ENCODE measurements at regions not wholly inside any gene's neighbourhood (a gene's known extent, or its start where the extent isn't known, plus 50 kb on each side); places are given as distances from the start of the nearest gene placed in this dataset.

DNA sequence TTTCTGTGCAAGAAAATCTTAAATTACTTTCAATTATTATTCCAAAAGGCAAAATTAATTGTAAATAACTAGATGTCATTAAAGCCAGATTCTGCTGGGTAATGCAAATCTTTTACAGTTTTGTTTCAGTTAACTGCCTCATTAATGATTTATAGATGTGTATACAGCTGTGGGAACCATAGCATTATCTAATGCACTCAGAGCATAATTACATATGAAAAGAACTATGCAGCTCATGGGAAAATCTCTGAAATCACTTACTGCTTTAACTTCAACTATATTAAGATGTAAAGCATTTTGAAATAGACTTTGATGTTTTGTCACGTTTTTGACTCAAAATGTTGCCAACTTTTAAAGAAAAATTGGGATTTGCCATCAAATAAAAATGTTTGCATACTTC lies 630.3 kb upstream of the KLHL4 start:
- POLR2A ChIA-PET: no interaction called here
- Histone ChIP-seq H3K9me3 (ENCODE audit: low read length) (no peaks in the 10 kb centered on the region), H3K27ac (ENCODE audit: low read depth, low read length) (no peak overlapping the region), H3K4me3 (ENCODE audit: low read length) (no peak overlapping the region), H3K4me1 (ENCODE audit: insufficient read depth, low read length) (no peaks in the 10 kb centered on the region), H3K27me3 (ENCODE audit: insufficient read depth, low read length, poor library complexity, severe bottlenecking) (no peaks in the 10 kb centered on the region), H3K36me3 (ENCODE audit: insufficient read depth, low read length) (no peaks in the 10 kb centered on the region)
- Mint-ChIP-seq H3K4me1 (no peaks in the 10 kb centered on the region), H3K27me3 (peaks cover 0 to 3% of the 10 kb centered on the region in 2 donors), H3K9me3 (peaks cover 0 to 5% (median 0%) of the 10 kb centered on the region in 5 donors), H3K27ac (no peak overlapping the region), H3K4me3 (no peak overlapping the region), H3K36me3 (no peaks in the 10 kb centered on the region)
- CTCF ChIA-PET: no interaction called here
- no peak for DNase-seq

DNA sequence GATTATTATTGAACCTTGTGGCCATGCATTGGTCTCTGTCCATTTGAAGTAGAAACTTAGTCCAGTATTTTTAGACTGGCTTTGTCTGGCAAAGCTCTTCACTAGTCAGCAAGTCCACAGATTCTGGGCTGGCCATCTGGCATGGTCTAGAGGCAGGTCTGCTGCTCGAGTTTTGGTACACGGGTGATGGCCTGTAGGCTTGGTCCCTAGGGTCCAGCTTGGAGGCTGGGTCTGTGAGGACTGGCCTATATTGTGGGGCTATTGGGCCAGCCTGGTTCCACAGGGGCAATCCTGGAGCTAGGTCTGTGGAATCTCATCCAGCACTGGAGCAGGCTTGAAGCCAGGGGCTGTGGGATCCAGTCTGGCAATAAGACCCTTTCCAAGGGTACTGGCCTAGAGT lies 607.6 kb upstream of the KLHL4 start:
- H3K9me3 Mint-ChIP-seq: peaks cover 0 to 5% (median 2%) of the 10 kb centered on the region in 5 donors
- Histone ChIP-seq H3K27me3 (ENCODE audit: insufficient read depth, low read length, poor library complexity, severe bottlenecking) (no peaks in the 10 kb centered on the region), H3K36me3 (ENCODE audit: insufficient read depth, low read length) (no peaks in the 10 kb centered on the region), H3K4me3 (ENCODE audit: low read length) (no peak overlapping the region), H3K27ac (ENCODE audit: low read depth, low read length) (no peak overlapping the region), H3K4me1 (ENCODE audit: insufficient read depth, low read length) (no peaks in the 10 kb centered on the region), H3K9me3 (ENCODE audit: low read length) (no peaks in the 10 kb centered on the region)
- no peaks in the 10 kb centered on the region for H3K4me1 Mint-ChIP-seq
- CTCF ChIA-PET: no interaction called here
- peaks cover 0 to 3% of the 10 kb centered on the region in 2 donors for H3K27me3 Mint-ChIP-seq
- DNase-seq: no peak
- POLR2A ChIA-PET: no interaction called here
- H3K36me3 Mint-ChIP-seq: no peaks in the 10 kb centered on the region
- no peak overlapping the region for H3K4me3 Mint-ChIP-seq
- H3K27ac Mint-ChIP-seq: no peak overlapping the region

DNA sequence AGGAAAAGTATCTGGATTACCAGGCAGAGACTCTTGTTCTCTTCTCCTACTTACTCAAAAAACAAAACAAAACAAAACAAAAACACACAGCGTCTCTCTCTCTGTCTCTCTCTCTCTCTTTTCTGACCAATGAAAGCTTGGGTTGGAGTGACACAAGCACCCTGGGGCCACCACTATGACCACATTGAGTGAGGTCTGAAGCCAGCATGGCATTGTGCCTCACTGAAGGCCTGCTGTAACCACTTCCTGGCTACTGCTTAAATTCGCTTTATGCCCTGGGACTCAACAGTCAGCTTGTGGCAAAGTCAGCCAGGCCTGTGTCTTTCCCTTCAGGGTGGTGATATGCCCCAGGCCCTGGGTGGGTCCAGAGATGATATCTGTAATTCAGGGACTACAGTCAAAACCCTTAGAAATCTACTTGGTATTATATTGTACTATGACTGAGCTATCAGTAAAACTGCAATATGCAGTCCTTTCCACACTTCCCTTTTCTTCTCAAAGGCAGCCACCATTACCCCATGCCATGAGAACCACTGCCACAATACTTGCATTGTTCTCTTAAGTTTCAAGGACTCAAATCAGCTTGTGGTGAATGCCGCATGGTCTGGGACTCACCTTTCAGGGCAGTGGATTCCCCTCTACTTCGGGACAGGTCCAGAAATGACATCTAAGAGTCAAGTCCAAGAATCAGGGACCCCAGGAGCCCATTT lies 606.8 kb upstream of the KLHL4 start:
- Histone ChIP-seq H3K9me3 (ENCODE audit: low read length) (no peaks in the 10 kb centered on the region), H3K4me1 (ENCODE audit: insufficient read depth, low read length) (no peaks in the 10 kb centered on the region), H3K36me3 (ENCODE audit: insufficient read depth, low read length) (no peaks in the 10 kb centered on the region), H3K27ac (ENCODE audit: low read depth, low read length) (no peak overlapping the region), H3K4me3 (ENCODE audit: low read length) (no peak overlapping the region), H3K27me3 (ENCODE audit: insufficient read depth, low read length, poor library complexity, severe bottlenecking) (no peaks in the 10 kb centered on the region)
- H3K4me3 Mint-ChIP-seq: no peak overlapping the region
- no peak overlapping the region for H3K27ac Mint-ChIP-seq
- POLR2A ChIA-PET: no interaction called here
- peaks cover 0 to 5% (median 2%) of the 10 kb centered on the region in 5 donors for H3K9me3 Mint-ChIP-seq
- CTCF ChIA-PET: no interaction called here
- H3K36me3 Mint-ChIP-seq: no peaks in the 10 kb centered on the region
- DNase-seq: no peak
- H3K27me3 Mint-ChIP-seq: peaks cover 0 to 3% of the 10 kb centered on the region in 2 donors
- no peaks in the 10 kb centered on the region for H3K4me1 Mint-ChIP-seq

DNA sequence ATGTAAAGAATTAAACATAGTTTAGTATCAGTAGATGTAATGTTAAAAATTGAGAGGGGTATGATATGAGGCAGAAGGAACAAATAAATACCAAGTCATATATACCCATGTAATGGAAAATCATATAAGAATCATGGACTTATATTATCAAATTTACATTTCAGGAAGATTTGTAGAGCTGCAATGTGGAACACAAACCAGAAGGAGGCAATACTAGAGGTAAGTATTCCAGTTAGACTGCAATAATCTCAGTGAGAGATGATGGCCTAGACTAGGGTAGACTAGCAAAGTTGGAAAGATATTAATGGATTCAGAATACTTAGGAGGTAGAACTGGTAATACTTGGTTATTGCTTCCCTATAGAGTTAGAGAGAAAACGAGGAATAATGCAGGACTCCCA lies 603.0 kb upstream of the KLHL4 start:
- Mint-ChIP-seq H3K9me3 (peaks cover 0 to 3% (median 0%) of the 10 kb centered on the region in 5 donors), H3K27me3 (peaks cover 0 to 2% of the 10 kb centered on the region in 2 donors), H3K36me3 (no peaks in the 10 kb centered on the region), H3K4me3 (no peak overlapping the region), H3K4me1 (no peaks in the 10 kb centered on the region), H3K27ac (no peak overlapping the region)
- Histone ChIP-seq H3K9me3 (ENCODE audit: low read length) (no peaks in the 10 kb centered on the region), H3K27ac (ENCODE audit: low read depth, low read length) (no peak overlapping the region), H3K4me3 (ENCODE audit: low read length) (no peak overlapping the region), H3K27me3 (ENCODE audit: insufficient read depth, low read length, poor library complexity, severe bottlenecking) (no peaks in the 10 kb centered on the region), H3K36me3 (ENCODE audit: insufficient read depth, low read length) (no peaks in the 10 kb centered on the region), H3K4me1 (ENCODE audit: insufficient read depth, low read length) (no peaks in the 10 kb centered on the region)
- DNase-seq: no peak
- ChIA-PET CTCF (no interaction called here), POLR2A (no interaction called here)

DNA sequence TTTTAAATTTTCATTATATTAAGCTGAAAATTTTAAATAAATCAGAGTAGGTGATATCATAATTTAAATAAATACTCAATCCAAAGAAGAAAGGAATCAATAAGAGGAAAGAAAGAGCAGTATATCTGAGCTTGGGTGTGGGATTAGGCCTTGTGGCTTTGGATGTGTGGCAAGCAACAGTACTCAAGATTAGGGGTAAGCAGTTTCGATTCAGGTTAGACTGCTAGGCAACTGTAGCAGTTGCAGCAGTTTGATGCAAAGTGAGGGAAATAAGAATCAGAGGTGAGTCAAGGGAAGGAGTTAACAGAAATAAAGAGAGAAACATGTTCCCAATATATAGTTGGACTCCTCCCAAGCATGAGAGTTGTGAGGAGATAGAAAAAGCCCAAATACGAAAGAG lies 599.6 kb upstream of the KLHL4 start:
- Histone ChIP-seq H3K36me3 (ENCODE audit: insufficient read depth, low read length) (no peaks in the 10 kb centered on the region), H3K9me3 (ENCODE audit: low read length) (no peaks in the 10 kb centered on the region), H3K4me1 (ENCODE audit: insufficient read depth, low read length) (no peaks in the 10 kb centered on the region), H3K27ac (ENCODE audit: low read depth, low read length) (no peak overlapping the region), H3K27me3 (ENCODE audit: insufficient read depth, low read length, poor library complexity, severe bottlenecking) (no peaks in the 10 kb centered on the region), H3K4me3 (ENCODE audit: low read length) (no peak overlapping the region)
- POLR2A ChIA-PET: no interaction called here
- Mint-ChIP-seq H3K36me3 (no peaks in the 10 kb centered on the region), H3K4me1 (no peaks in the 10 kb centered on the region), H3K9me3 (peaks cover 0 to 3% (median 0%) of the 10 kb centered on the region in 5 donors), H3K27me3 (no peaks in the 10 kb centered on the region), H3K4me3 (no peak overlapping the region), H3K27ac (no peak overlapping the region)
- DNase-seq: no peak
- CTCF ChIA-PET: no interaction called here

DNA sequence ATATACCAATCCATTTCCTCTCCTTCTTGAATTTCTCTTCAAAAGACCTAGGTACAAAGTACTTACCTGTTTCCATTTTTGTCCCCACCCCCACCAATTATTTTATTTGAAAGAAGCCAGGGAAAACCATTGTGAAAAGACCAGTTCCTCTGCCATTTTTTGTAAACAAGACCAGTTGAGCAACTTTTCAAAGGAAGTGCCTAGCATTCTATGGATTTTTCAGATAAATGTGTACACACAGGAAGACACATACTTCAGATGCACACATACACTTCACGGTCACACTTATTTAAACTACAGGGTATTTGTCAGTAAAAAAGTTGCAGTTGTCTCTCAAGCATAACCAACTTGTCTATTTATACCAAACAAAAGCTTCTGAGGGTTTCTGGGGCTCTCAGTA lies 587.2 kb upstream of the KLHL4 start:
- no peak overlapping the region for H3K27ac Mint-ChIP-seq

DNA sequence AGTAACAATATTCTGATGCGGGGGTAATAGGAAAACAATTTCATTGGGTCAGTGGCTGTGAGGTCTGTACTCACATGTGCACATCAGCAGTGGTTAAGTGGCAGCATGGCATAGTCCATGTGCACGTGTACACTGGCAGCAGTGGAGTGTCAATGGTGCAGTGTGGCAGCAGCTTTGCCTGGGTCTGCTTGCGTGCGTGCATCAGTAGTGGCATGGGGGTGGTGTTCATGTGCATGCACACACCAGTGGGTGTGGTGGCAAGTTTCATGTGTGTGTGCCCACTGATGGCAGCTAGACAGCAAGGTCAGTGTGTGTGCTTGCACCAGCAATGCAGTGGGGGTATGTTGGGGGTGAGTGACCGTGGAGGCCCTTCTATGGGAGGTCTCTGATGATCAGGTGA lies 581.6 kb upstream of the KLHL4 start:
- ChIA-PET CTCF (no interaction called here), POLR2A (no interaction called here)
- Mint-ChIP-seq H3K36me3 (no peaks in the 10 kb centered on the region), H3K27me3 (peaks cover 0 to 3% of the 10 kb centered on the region in 2 donors), H3K4me3 (no peak overlapping the region), H3K4me1 (no peaks in the 10 kb centered on the region), H3K9me3 (peaks cover 2 to 4% (median 2%) of the 10 kb centered on the region in 5 donors), H3K27ac (no peak overlapping the region)
- H3K36me3 ChIP-seq (ENCODE audit: insufficient read depth, low read length): no peaks in the 10 kb centered on the region
- no peak overlapping the region for H3K4me3 ChIP-seq (ENCODE audit: low read length)
- H3K27me3 ChIP-seq (ENCODE audit: insufficient read depth, low read length, poor library complexity, severe bottlenecking): no peaks in the 10 kb centered on the region
- H3K4me1 ChIP-seq (ENCODE audit: insufficient read depth, low read length): no peaks in the 10 kb centered on the region
- no peak overlapping the region for H3K27ac ChIP-seq (ENCODE audit: low read depth, low read length)
- no peak for DNase-seq
- no peaks in the 10 kb centered on the region for H3K9me3 ChIP-seq (ENCODE audit: low read length)

More for the DNA sequence above, 587.2 kb upstream of the KLHL4 start:
- ChIA-PET CTCF (no interaction called here), POLR2A (no interaction called here)
- DNase-seq: no peak
- Histone ChIP-seq H3K36me3 (ENCODE audit: insufficient read depth, low read length) (no peaks in the 10 kb centered on the region), H3K4me1 (ENCODE audit: insufficient read depth, low read length) (no peaks in the 10 kb centered on the region), H3K4me3 (ENCODE audit: low read length) (no peak overlapping the region), H3K9me3 (ENCODE audit: low read length) (no peaks in the 10 kb centered on the region), H3K27ac (ENCODE audit: low read depth, low read length) (no peak overlapping the region), H3K27me3 (ENCODE audit: insufficient read depth, low read length, poor library complexity, severe bottlenecking) (no peaks in the 10 kb centered on the region)
- no peaks in the 10 kb centered on the region for H3K4me1 Mint-ChIP-seq
- H3K4me3 Mint-ChIP-seq: no peak overlapping the region
- H3K27me3 Mint-ChIP-seq: no peaks in the 10 kb centered on the region
- H3K9me3 Mint-ChIP-seq: peaks cover 0 to 4% (median 2%) of the 10 kb centered on the region in 5 donors
- no peaks in the 10 kb centered on the region for H3K36me3 Mint-ChIP-seq

DNA sequence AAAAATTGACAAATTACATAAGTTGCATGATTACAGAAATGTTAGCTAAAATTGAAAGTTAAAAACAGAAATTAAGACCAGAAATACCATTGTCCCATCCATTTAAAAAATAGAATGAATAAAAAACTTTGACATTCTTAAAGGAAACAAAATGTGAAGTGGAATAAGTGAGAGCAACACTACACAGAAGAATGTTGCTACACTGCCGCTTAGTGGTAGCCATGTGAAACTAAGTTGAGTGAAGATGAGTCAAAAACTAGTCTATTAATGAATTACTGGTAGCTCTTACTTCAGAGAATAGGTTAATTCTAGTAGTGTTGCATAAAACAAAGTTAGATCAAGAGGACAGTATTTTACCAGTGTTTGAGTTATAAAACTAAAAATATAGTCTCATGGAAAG lies 571.0 kb upstream of the KLHL4 start:
- Histone ChIP-seq H3K27ac (ENCODE audit: low read depth, low read length) (no peak overlapping the region), H3K27me3 (ENCODE audit: insufficient read depth, low read length, poor library complexity, severe bottlenecking) (no peaks in the 10 kb centered on the region), H3K36me3 (ENCODE audit: insufficient read depth, low read length) (no peaks in the 10 kb centered on the region), H3K4me3 (ENCODE audit: low read length) (no peak overlapping the region), H3K9me3 (ENCODE audit: low read length) (no peaks in the 10 kb centered on the region), H3K4me1 (ENCODE audit: insufficient read depth, low read length) (no peaks in the 10 kb centered on the region)
- Mint-ChIP-seq H3K4me1 (no peaks in the 10 kb centered on the region), H3K27ac (no peak overlapping the region), H3K36me3 (no peaks in the 10 kb centered on the region), H3K4me3 (no peak overlapping the region), H3K27me3 (no peaks in the 10 kb centered on the region), H3K9me3 (no peaks in the 10 kb centered on the region)
- POLR2A ChIA-PET: no interaction called here
- DNase-seq: no peak
- CTCF ChIA-PET: no interaction called here

DNA sequence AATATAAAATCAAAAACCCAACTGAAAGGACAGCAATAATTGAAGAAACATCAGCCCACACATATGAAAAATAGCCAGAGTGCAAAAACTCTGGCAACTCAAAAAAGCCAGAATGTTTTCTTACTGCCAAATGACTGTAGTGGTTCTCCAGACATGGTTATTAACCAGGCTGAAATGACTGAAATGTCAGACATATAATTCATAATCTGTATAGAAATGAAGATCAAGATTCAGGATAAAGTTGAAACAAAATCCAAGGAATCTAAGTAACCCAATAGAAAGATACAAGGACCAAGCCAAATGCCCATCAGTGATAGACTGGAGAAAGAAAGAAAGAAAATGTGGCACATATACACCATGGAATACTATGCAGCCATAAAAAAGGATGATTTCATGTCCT lies 553.3 kb upstream of the KLHL4 start:
- Mint-ChIP-seq H3K27me3 (peaks cover 0 to 5% of the 10 kb centered on the region in 2 donors), H3K4me1 (no peaks in the 10 kb centered on the region), H3K27ac (no peak overlapping the region), H3K4me3 (no peak overlapping the region), H3K36me3 (no peaks in the 10 kb centered on the region), H3K9me3 (peaks cover 0 to 5% (median 4%) of the 10 kb centered on the region in 5 donors)
- POLR2A ChIA-PET: no interaction called here
- CTCF ChIA-PET: no interaction called here
- H3K36me3 ChIP-seq (ENCODE audit: insufficient read depth, low read length): no peaks in the 10 kb centered on the region
- no peaks in the 10 kb centered on the region for H3K9me3 ChIP-seq (ENCODE audit: low read length)
- H3K27me3 ChIP-seq (ENCODE audit: insufficient read depth, low read length, poor library complexity, severe bottlenecking): no peaks in the 10 kb centered on the region
- no peak overlapping the region for H3K27ac ChIP-seq (ENCODE audit: low read depth, low read length)
- no peak for DNase-seq
- no peaks in the 10 kb centered on the region for H3K4me1 ChIP-seq (ENCODE audit: insufficient read depth, low read length)
- no peak overlapping the region for H3K4me3 ChIP-seq (ENCODE audit: low read length)

Data from CD8-positive, alpha-beta memory T cell (primary cell).